PC-9 (cell line): ENCODE measurements at regions not wholly inside any gene's neighbourhood (a gene's known extent, or its start where the extent isn't known, plus 50 kb on each side); places are given as distances from the start of the nearest gene placed in this dataset.

Experiments
- EZH2 ChIP-seq: fragments of 200-600 bp; sonication (generic); IDR thresholded peaks from 2 replicates; pipeline ENCODE4 v1.8.0; 2017; ENCODE audit warnings: antibody characterized with exemption, low read depth
- TF ChIP-seq, protein P1 (sequence below): fragments of 200-600 bp; sonication (generic); conservative IDR thresholded peaks from 2 replicates; pipeline ENCODE4 v1.6.1; 2017; ENCODE audit warnings: mixed run types, antibody characterized with exemption, mild to moderate bottlenecking, moderate library complexity

DNA sequence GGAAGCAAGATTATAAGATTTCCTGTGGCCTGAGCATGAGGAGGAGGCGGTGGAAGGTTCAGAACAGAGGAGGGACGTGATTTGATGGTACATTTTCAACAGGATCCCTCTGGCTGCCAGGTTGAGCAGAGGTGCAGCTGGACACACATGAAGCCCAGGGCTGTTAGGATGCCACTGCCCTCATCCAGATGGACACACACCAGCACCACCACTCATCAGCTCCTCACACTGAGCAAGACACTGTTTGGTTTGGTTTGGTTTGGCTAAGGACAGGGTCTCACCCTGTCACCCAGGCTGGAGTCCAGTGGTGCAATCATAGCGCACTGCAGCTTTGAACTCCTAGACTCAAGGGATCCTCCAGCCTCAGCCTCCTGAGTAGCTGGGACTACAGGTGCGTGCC, 402.6 kb upstream of the C16orf82 start:
- TF ChIP-seq, protein P1, sequence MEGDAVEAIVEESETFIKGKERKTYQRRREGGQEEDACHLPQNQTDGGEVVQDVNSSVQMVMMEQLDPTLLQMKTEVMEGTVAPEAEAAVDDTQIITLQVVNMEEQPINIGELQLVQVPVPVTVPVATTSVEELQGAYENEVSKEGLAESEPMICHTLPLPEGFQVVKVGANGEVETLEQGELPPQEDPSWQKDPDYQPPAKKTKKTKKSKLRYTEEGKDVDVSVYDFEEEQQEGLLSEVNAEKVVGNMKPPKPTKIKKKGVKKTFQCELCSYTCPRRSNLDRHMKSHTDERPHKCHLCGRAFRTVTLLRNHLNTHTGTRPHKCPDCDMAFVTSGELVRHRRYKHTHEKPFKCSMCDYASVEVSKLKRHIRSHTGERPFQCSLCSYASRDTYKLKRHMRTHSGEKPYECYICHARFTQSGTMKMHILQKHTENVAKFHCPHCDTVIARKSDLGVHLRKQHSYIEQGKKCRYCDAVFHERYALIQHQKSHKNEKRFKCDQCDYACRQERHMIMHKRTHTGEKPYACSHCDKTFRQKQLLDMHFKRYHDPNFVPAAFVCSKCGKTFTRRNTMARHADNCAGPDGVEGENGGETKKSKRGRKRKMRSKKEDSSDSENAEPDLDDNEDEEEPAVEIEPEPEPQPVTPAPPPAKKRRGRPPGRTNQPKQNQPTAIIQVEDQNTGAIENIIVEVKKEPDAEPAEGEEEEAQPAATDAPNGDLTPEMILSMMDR: no peak
- no peak for TF ChIP-seq EZH2
